B cell (primary cell): ENCODE measurements at regions not wholly inside any gene's neighbourhood (a gene's known extent, or its start where the extent isn't known, plus 50 kb on each side); places are given as distances from the start of the nearest gene placed in this dataset.

ENCODE experiments used
- ATAC-seq: fragments of 200-7000 bp; cut with Tn5 transposase; one replicate; pipeline ENCODE4 v1.10.0; 2021; ENCODE audit warnings: low read depth, mild to moderate bottlenecking, moderate number of reproducible peaks, moderate library complexity
- CTCF ChIA-PET: fragments of 350-600 bp; sonication (Branson Sonifier 250); formaldehyde crosslinking; loops from one replicate; lab custom pipeline; 2021; ENCODE audit warnings: antibody characterized with exemption, inconsistent platforms; lab: Charles Lee
- POLR2A ChIA-PET: fragments of 350-600 bp; sonication (Branson Sonifier 250); formaldehyde crosslinking; loops from one replicate; lab custom pipeline; 2021; ENCODE audit warnings: antibody characterized with exemption; lab: Charles Lee
- DNase-seq: peaks from one replicate; pipeline ENCODE4 v3.0.0; 2013
- H2AFZ ChIP-seq: 2 replicates; pipeline ENCODE4 v1.6.1; 2012; ENCODE audit warnings: mild to moderate bottlenecking, low read depth, low read length; ENCODE audit not compliant: insufficient read depth, poor library complexity, severe bottlenecking
- H3K27ac ChIP-seq, 2 donors: 1 replicate in 1 of 2; 2 replicates in 1 of 2; pipeline ENCODE4 v1.5.1; 2012 to 2013; ENCODE audit warnings: low read length in 2 of 2, mild to moderate bottlenecking in 2 of 2, moderate library complexity in 1 of 2
- H3K27me3 ChIP-seq, 4 experiments: fragments of 200-600 bp in 1 of 4; sonication (generic) in 1 of 4; replicated peaks in 1 of 4; 1 replicate in 2 of 4; 2 replicates in 2 of 4; pipeline versions ENCODE4 v1.6.1 to v1.7.0; 2013 to 2016; ENCODE audit warnings: low read length in 3 of 4, mild to moderate bottlenecking in 2 of 4, mixed read lengths in 1 of 4, moderate library complexity in 1 of 4; ENCODE audit not compliant: insufficient read depth in 4 of 4, control insufficient read depth in 3 of 4; ENCODE audit errors: control extremely low read depth in 1 of 4
- H3K36me3 ChIP-seq, 2 experiments: replicated peaks in 1 of 2; 1 replicate in 1 of 2; 2 replicates in 1 of 2; pipeline versions ENCODE4 v1.6.1 to v1.7.1; 2013; ENCODE audit warnings: low read length in 1 of 2; ENCODE audit not compliant: insufficient read depth in 2 of 2, control insufficient read depth in 1 of 2; ENCODE audit errors: control extremely low read depth in 1 of 2, extremely low read depth in 1 of 2
- H3K4me1 ChIP-seq, 2 donors: fragments of 200-600 bp in 1 of 2; sonication (generic) in 1 of 2; 1 replicate in 1 of 2; 2 replicates in 1 of 2; pipeline versions ENCODE4 v1.5.1 to v1.6.1; 2013 to 2017; ENCODE audit warnings: low read length in 2 of 2; ENCODE audit not compliant: control insufficient read depth in 2 of 2, insufficient read depth in 2 of 2
- H3K4me2 ChIP-seq: replicated peaks from 2 replicates; pipeline ENCODE3; 2012; ENCODE audit warnings: mild to moderate bottlenecking, low read depth, low read length; ENCODE audit not compliant: poor library complexity, severe bottlenecking
- H3K4me3 ChIP-seq, 5 experiments: fragments of 200-600 bp in 1 of 5; sonication (generic) in 1 of 5; 1 replicate in 3 of 5; 2 replicates in 2 of 5; pipeline versions ENCODE4 v1.5.1 to v1.7.0; 2011 to 2016; ENCODE audit warnings: low read length in 4 of 5, mild to moderate bottlenecking in 4 of 5, low read depth in 2 of 5, control low read depth in 1 of 5, moderate library complexity in 1 of 5; ENCODE audit not compliant: insufficient read depth in 1 of 5; ENCODE audit errors: control extremely low read depth in 1 of 5, extremely low read depth in 1 of 5
- H3K79me2 ChIP-seq: fragments of 200-600 bp; sonication (generic); one replicate; pipeline ENCODE4 v1.6.0; 2016; ENCODE audit warnings: low read length; ENCODE audit not compliant: control insufficient read depth, insufficient read depth
- H3K9ac ChIP-seq: fragments of 200-600 bp; sonication (generic); 2 replicates; pipeline ENCODE4 v1.6.1; 2017; ENCODE audit warnings: mild to moderate bottlenecking, low read length, moderate library complexity
- H3K9me3 ChIP-seq, 3 donors: one replicate each; pipeline versions ENCODE4 v1.6.1 to v1.7.1; 2013; ENCODE audit warnings: low read length in 2 of 3; ENCODE audit not compliant: control insufficient read depth in 2 of 3, insufficient read depth in 1 of 3; ENCODE audit errors: control extremely low read depth in 1 of 3
- H4K20me1 ChIP-seq: 2 replicates; pipeline ENCODE4 v1.6.0; 2012; ENCODE audit warnings: mild to moderate bottlenecking, low read length; ENCODE audit not compliant: insufficient read depth, control insufficient read depth, poor library complexity, severe bottlenecking
- H3K27ac Mint-ChIP-seq: one replicate; pipeline ENCODE4 v1.8.0; 2021; ENCODE audit warnings: mixed read lengths
- H3K27me3 Mint-ChIP-seq: one replicate; pipeline ENCODE4 v1.8.0; 2021; ENCODE audit warnings: mixed read lengths
- H3K4me1 Mint-ChIP-seq: one replicate; pipeline ENCODE4 v1.8.0; 2021; ENCODE audit warnings: mixed read lengths
- H3K4me3 Mint-ChIP-seq: one replicate; pipeline ENCODE4 v1.8.0; 2021; ENCODE audit warnings: mixed read lengths
- H3K9me3 Mint-ChIP-seq: one replicate; pipeline ENCODE4 v1.8.0; 2022; ENCODE audit warnings: mixed read lengths; ENCODE audit not compliant: insufficient read depth
- CTCF ChIP-seq: fragments of 200-600 bp; IDR thresholded peaks from one replicate; pipeline ENCODE4 v1.8.0; 2022; ENCODE audit warnings: antibody characterized with exemption, mild to moderate bottlenecking
- EZH2 ChIP-seq: IDR thresholded peaks from 2 replicates; pipeline ENCODE4 v1.6.1; 2012; ENCODE audit warnings: borderline replicate concordance, low read depth, mild to moderate bottlenecking, moderate library complexity, low read length; ENCODE audit not compliant: insufficient read depth, poor library complexity, severe bottlenecking
- WGBS: methylation state at CpG from one replicate; pipeline ENCODE4 v1.1.5; 2013; ENCODE audit warnings: missing lambda C conversion rate; ENCODE audit not compliant: insufficient coverage; 5-methylcytosine and 5-hydroxymethylcytosine counted together
- intact Hi-C: fragments of 100-400 bp; cut with micrococcal nuclease; formaldehyde crosslinking; loops from one replicate; pipeline ENCODE4 v1.10.0; 2022

- no peak overlapping the region for H3K4me2 ChIP-seq
- H2AFZ ChIP-seq = no peak overlapping the region
- no peak for ATAC-seq
- Mint-ChIP-seq H3K27me3 (no peaks in the 10 kb centered on the region), H3K4me1 (no peaks in the 10 kb centered on the region), H3K9me3 (no peaks in the 10 kb centered on the region), H3K27ac (no peak overlapping the region), H3K4me3 (no peak overlapping the region)
- DNase-seq = no peak
- intact Hi-C loops = no loop called here
- ChIA-PET CTCF (no interaction called here), POLR2A (no interaction called here)
- H3K4me1 ChIP-seq = no peaks in the 10 kb centered on the region
- no peak overlapping the region for H3K9ac ChIP-seq
- no peak overlapping the region for H3K27ac ChIP-seq
- H4K20me1 ChIP-seq = no peaks in the 10 kb centered on the region
- no peaks in the 10 kb centered on the region for H3K9me3 ChIP-seq
- H3K36me3 ChIP-seq = no peaks in the 10 kb centered on the region
- 72% methylated on average over 10 of the region's 10 CpGs for WGBS
- H3K27me3 ChIP-seq = no peaks in the 10 kb centered on the region
- no peak overlapping the region for H3K4me3 ChIP-seq
- H3K79me2 ChIP-seq = no peaks in the 10 kb centered on the region
- TF ChIP-seq EZH2 = no peak
- no peak for TF ChIP-seq CTCF
These were observed 94.5 kb upstream of the HS6ST1 start for GRCh38 chr2:128413014-128413717.

GRCh38 chr2:128413718-128414341 lies 95.2 kb upstream of the HS6ST1 start:
- Histone ChIP-seq H3K4me1 (no peaks in the 10 kb centered on the region), H3K36me3 (no peaks in the 10 kb centered on the region), H3K4me3 (no peak overlapping the region), H3K9ac (no peak overlapping the region), H3K79me2 (no peaks in the 10 kb centered on the region), H4K20me1 (no peaks in the 10 kb centered on the region), H2AFZ (no peak overlapping the region), H3K4me2 (no peak overlapping the region), H3K27me3 (no peaks in the 10 kb centered on the region), H3K9me3 (no peaks in the 10 kb centered on the region), H3K27ac (no peak overlapping the region)
- H3K4me3 Mint-ChIP-seq = no peak overlapping the region
- H3K9me3 Mint-ChIP-seq = no peaks in the 10 kb centered on the region
- DNase-seq (no peak), ATAC-seq (no peak)
- H3K27ac Mint-ChIP-seq = no peak overlapping the region
- H3K4me1 Mint-ChIP-seq = no peaks in the 10 kb centered on the region
- TF ChIP-seq EZH2 = no peak
- TF ChIP-seq CTCF = no peak
- intact Hi-C loops = no loop called here
- WGBS = 68% methylated on average over 2 of the region's 5 CpGs
- ChIA-PET CTCF (no interaction called here), POLR2A (no interaction called here)
- H3K27me3 Mint-ChIP-seq = no peaks in the 10 kb centered on the region
